ENCODE measurements at regions not wholly inside any gene's neighbourhood (a gene's known extent, or its start where the extent isn't known, plus 50 kb on each side); places are given as distances from the start of the nearest gene placed in this dataset.
"Not testable (repeated sequence)": the region's sequence is repeated elsewhere in the genome, so short reads cannot be mapped to it uniquely, and the experiment has no call there.

DNA sequence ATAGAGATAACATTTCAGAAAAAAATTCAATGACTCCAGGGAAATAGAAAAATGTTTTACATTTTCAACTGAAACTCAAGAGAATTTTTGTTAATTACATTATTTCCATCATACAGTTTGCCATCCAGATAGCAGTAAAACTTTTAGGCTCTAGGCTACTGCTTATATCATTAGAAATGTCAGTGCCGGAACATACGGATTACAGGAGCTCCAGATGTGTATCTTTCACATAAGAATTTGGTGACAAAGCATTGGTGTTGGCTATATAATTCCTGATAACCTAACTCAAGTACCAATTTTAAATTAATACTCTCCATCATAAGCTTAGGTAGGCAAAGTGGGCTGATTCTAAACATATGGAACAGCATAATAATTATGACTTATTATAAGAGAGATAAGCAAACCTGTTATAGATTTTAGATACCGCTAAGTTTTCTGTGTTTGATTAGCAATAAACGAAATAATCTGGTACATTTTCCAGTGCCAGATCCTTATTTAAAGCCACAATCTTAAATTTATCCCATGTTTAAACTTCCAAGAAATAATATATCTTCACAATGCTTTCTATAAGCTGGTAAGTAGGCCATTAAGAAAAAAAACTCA, 637.9 kb downstream of the NXPH1 start:
- DNase-seq (ENCODE audit: low read depth) = no peak

- DNase-seq (ENCODE audit: low read depth) = not testable (repeated sequence)
Measured at GRCh38 chr7:9075774-9076173, 642.4 kb downstream of the NXPH1 start.

DNA sequence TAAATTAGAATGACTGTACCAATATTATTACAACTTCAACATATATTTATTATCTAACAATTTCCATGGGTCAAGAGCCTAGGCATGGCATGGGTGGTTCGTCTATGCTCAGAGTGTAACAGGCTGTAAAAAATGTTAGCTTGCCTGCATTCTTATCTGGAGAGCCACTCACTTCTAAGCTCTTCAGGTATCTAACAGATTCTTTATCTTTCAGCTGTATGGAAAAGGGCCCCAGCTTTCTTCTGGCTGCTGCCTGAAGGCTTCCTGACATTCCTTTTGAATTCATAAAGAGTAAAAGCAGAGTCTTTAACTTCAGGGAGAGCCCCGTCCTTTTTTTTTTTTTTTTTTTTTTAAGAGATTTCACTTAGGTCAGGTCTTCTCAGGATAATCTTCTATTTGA, 648.8 kb downstream of the NXPH1 start:
- DNase-seq (ENCODE audit: low read depth) = no peak

DNA sequence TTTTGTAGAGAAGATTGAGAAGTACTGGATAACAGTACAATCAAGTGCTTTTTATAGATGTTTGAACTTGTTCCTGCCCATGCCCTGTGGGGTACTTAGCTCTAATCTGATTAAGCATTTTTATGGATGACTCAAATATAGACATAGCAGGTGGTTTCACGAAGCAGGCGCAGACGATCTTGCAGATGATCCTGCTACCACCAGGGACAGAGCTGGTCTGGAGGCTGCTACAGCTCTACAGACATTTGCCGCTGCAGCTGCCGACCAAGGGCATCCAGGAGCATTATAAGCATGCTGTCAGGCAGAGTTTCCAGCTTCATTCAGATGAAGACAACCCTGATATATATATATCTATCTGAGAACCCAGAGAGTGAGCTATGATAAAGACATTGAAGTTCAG, 650.4 kb downstream of the NXPH1 start:
- DNase-seq (ENCODE audit: low read depth) = no peak

DNA sequence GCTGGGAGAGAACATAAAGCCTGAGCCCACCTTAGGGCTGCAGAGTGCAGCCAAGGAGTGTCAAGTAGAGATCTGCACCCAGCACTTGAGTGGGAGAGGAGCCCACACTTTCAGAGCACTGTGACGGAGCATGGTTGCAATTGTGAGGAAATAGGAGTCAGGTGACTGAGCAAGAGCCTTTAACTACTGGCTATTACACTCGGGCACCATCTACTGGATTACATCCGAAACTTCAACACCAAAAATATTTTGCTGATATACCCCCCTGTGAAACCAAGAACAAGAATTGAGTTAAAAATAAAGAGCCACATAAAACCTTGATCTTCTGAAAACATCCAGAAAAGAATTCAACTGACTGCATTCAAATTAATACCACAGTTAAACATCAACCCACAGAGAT, 657.9 kb downstream of the NXPH1 start:
- no peak for DNase-seq (ENCODE audit: low read depth)

DNA sequence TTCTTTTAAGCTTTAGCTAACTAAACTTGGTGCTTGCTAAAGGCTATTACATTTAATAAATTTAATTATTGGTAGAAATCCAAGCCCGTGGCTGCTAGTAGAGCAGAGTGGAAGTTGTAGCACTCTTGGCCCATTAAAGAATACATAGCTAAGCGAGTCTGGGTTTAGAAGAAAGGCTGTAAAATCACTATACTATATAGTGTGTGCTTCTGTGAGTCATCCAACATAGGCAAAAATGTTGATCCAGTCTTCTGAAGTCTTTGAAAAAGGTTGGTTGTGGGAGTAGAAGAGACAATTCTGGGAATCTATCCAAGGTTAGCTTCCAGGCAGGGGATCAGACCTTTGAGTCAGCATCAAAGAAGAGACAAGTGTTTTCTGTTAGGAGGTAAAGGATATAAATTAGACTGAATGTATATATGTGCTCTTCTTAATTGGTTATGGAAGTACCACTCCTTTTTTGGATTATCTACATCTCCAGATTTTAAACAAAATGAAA, 664.2 kb downstream of the NXPH1 start:
- peak; percentile 44 for DNase-seq (ENCODE audit: low read depth)

- DNase-seq (ENCODE audit: low read depth) = no peak
Measured at GRCh38 chr7:9100289-9100688, 666.9 kb downstream of the NXPH1 start.

- DNase-seq (ENCODE audit: low read depth) = no peak
Measured at GRCh38 chr7:9102846-9103245, 669.4 kb downstream of the NXPH1 start.

- DNase-seq (ENCODE audit: low read depth) = no peak
Measured at GRCh38 chr7:9106747-9107146, 673.3 kb downstream of the NXPH1 start.

DNA sequence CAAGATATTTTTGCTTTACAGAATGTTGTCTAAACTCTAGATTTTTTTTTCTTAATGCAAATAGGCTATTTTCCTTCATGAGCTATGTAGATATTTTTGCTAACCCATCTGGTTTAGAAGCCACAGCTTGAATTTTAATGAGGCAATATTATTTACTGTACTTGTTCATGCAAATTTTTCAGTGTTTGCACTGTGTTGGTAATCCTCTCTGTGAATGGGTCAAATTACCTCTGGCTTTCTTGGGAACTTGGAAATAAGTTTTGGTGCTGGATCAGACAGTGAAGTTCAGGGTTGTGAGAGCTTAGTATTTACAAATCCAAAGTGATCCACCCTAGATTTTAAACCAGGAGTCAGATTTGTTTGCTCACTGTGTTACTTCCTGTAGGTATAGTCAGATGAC, 686.9 kb downstream of the NXPH1 start:
- DNase-seq (ENCODE audit: low read depth) = no peak

DNA sequence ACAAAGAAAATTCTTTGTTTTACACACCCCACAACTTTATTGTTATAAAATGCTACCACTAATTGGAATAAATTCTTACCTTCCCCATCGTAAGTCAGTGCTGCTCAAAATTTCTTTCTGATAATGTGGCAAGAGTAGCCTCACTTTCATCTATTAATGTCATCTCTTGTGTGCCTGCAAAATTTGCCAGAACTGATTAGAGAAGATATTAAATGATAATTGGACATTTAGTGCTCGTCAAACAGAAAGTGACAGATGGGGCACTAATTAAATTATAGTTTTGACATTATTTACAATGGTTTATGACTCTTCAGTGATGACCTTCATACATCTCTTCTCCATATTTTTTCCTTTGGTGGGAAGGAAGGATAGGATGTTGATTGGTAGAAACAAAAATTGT, 690.9 kb downstream of the NXPH1 start:
- no peak for DNase-seq (ENCODE audit: low read depth)

DNA sequence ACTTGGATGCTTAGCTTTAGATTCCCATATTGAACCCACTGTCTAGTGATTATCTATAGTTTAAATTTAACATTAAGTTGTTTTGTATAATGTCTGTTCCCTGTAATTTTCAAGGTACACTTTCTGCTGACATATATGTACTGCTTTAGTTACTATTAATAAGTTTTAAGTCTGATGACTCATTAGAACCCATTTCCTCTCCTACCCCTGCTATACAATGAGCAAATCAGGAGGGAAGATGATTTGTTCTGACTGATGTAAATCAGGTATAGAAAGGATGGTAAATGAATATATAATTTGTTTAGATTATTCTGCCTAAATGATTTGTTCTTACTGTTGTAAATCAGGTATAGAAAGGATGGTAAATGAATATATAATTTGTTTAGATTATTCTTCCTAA, 691.8 kb downstream of the NXPH1 start:
- DNase-seq (ENCODE audit: low read depth) = no peak

DNA sequence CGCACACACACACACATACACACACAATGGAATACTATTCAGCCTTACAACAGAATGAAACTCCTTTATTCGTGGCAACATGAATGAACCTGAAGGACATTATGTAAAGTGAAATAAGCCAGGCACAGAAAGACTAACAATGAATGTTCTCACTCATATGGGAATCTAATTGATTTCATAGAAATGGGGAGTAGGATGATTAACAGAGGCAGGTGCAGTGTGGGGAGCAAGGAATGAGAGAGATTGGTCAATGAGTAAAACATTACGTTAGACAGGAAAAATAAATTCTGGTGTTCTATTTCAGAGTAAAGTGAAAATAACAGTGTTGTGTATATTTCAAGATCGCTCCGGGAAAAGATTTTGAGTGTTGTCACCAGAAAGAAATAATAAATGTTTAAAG, 694.5 kb downstream of the NXPH1 start:
- DNase-seq (ENCODE audit: low read depth) = no peak

DNA sequence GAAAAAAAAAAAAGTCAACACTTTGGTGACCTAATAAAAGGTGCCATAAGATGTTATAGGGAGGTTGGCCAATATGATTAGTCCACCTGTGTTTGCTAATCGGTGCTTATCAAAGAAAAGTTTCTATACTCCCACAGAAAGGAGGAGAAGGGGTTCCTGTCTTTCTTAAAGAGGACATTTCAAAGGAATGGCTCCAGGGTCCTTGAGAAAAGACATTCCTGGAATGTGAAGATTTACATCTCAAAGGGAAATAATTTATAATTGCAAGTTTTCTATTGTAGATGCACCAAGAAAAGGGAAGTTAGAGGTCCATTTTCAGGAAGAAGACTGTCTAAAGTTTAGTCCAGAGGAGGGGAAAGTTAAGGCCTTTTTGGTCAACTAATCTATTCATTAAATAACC, 715.3 kb downstream of the NXPH1 start:
- DNase-seq (ENCODE audit: low read depth) = no peak

DNA sequence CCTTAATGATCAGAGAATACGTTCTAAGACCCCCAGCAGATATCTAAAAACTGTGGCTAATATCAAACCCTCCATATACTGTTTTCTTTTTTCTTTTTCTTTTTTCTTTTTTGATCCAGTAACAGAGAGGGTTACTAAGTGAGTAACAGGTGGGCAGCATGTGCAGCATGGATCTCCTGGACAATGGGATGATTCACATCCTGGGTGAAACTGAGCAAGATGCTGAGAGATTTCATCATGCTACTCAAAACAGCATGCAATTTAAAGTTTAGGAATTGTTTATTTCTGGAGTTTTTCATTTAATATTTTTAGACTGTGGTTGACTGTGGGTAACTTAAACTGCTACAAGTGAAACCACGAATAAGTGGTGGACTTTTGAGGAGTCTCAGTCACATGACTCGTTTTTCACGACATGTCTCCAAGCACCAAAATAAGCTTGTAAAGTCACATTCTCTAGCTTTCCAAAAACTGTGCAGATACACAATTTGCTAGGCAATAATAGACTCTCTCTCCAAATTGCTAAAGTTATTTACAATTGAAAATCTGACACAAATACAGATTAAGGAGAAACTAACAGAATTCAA, 716.2 kb downstream of the NXPH1 start:
- DNase-seq (ENCODE audit: low read depth) = peak; percentile 42

DNA sequence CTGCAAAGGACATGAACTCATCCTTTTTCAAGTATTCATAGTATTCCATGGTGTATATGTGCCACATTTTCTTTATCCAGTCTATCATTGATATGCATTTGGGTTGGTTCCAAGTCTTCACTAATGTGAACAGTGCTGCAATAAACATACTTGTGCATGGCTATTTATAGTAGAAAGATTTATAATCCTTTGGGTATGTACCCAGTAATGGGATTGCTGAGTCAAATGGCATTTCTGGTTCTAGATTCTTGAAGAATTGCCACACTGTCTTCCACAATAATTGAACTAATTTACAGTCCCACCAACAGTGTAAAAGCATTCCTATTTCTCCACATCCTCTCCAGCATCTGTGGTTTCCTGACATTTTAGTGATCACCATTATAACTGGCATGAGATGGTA, 730.3 kb downstream of the NXPH1 start:
- DNase-seq (ENCODE audit: low read depth) = peak; percentile 15

- DNase-seq (ENCODE audit: low read depth) = no peak
Measured at GRCh38 chr7:9175871-9176270, 742.5 kb downstream of the NXPH1 start.

DNA sequence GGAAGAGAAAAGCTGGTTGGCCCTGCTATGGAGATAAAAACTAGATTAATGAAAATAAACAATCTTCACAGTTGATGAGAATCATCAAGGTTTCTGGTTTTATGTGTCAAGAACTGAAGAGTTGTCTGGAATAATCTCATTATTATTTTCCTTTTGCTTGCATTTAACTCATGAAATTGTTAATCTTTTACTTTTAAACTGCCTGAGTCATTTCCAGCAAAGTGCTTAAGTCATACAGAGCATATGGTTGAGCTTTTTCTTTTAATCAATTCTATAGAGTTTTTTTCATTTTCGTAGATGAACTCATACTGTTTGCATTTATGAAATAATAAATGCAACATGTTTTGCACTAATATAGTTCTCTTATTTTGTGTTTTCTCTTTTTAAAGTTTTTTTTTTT, 747.9 kb downstream of the NXPH1 start:
- no peak for DNase-seq (ENCODE audit: low read depth)

DNA sequence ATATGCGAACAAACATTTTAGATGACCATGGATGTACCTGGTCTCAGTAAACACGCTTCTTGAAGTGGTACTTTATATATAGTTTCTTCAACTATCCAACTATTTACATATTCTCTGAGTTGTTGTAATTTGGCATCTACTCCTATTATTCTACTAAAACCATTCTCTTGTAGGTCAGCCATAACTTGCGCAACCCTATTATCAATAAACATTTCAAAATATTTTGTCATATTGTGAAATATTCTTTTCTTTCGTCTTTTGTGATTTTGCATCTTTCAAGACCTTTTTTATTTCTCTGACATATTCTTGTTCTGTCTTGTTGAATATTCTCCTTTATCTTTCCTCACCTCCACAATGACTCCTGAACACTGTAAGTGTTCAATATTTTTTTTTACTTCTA, 753.3 kb downstream of the NXPH1 start:
- no peak for DNase-seq (ENCODE audit: low read depth)

DNA sequence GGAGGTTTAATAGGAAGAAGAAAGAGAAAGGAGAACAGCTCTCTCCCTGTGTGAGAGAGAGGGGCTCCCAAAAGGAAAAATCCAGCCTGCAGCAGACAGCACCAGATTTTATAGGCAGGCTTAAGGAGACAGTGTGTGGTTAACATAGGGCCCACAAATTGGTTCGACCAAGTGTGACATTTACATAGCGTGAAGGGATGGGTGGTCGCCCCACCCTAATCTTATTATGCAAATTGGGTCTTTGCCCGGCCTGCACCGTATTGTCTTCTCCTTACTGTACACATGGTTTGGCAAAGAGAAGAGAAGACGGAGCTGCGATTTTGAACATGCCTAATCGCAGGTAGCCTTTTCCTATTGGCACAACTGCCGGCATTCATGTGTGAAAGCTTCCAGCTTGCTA, 756.3 kb downstream of the NXPH1 start:
- no peak for DNase-seq (ENCODE audit: low read depth)

DNA sequence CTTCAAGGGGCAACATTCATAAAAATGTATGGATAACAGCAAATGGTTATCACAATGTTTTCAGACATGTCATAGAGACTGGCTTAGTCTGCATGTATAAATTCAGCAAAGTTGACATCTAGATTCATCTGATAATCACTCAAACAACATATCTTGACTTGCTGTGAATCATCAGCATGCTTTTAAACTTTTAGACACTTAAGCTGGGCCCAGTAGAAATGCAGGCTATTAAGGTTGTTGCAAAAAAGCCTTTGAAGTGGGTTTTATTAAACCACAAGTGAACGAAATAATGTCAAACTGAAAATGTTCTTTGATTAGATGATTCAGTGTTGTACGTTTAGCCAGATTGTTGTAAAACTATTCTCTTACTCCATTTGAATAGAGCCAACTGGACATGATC, 759.6 kb downstream of the NXPH1 start:
- peak; percentile 14 for DNase-seq (ENCODE audit: low read depth)

DNA sequence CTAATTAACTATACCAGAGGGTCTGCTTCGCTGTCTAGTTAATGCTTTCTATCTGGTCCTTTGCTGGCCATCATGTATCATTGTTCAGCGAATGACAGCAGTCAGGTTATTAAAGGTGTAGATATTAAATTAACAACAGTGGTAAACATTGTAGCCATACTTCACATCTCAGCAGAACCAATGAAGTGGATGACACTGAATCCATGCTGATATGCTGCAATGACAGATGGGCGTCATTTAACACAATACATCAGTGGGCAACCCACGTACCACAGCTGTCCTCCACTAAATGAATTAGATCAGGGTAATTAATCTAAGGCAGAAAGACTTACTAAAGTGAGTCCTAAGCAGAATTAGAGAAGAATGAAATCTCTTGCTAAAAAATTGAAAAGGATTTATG, 767.2 kb downstream of the NXPH1 start:
- no peak for DNase-seq (ENCODE audit: low read depth)

- no peak for DNase-seq (ENCODE audit: low read depth)
Measured at GRCh38 chr7:9201928-9202327, 768.5 kb downstream of the NXPH1 start.

DNA sequence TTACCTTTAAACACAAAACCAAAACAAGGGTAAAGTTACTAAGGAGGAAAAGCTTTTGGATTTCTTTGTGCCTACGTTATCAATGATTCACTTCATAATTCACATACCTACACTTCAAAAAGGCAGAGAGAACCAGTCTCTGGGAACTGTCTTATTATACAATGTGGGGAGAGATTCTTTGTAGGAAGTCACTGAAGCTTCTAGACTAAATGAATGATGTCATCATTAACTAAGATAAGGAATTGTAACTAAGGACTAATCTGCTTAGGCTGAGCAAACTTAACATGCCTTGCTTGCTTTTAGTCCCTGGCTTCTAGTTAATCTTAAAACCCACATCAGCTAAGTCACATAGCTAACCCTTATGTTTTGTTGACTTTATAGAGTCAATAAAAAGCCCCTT, 771.2 kb downstream of the NXPH1 start:
- no peak for DNase-seq (ENCODE audit: low read depth)

All from HS-5 (cell line).